CD4-positive, CD25-positive, alpha-beta regulatory T cell (primary cell): ENCODE measurements at regions not wholly inside any gene's neighbourhood (a gene's known extent, or its start where the extent isn't known, plus 50 kb on each side); places are given as distances from the start of the nearest gene placed in this dataset.
"Not testable (repeated sequence)": the region's sequence is repeated elsewhere in the genome, so short reads cannot be mapped to it uniquely, and the experiment has no call there.

ENCODE experiments used
- ATAC-seq, 2 donors: fragments of 150-1000 bp; cut with Tn5 transposase; one replicate each; pipeline ENCODE4 v1.10.0; 2021; ENCODE audit warnings: low read depth in 2 of 2, moderate number of reproducible peaks in 2 of 2, moderate library complexity in 1 of 2
- DNase-seq, 3 donors: peaks; one replicate each; pipeline versions ENCODE4 v3.0.0 to v3.0.0-alpha.2; 2012 to 2022; ENCODE audit warnings: mixed read lengths in 1 of 3
- H3K27ac ChIP-seq: one replicate; pipeline ENCODE4 v1.7.0; 2013; ENCODE audit warnings: mild to moderate bottlenecking, low read length; ENCODE audit not compliant: insufficient read depth, poor library complexity, severe bottlenecking
- H3K27me3 ChIP-seq: one replicate; pipeline ENCODE4 v1.7.0; 2013; ENCODE audit warnings: low read length; ENCODE audit not compliant: control insufficient read depth, insufficient read depth
- H3K36me3 ChIP-seq: one replicate; pipeline ENCODE4 v1.7.0; 2013; ENCODE audit warnings: mild to moderate bottlenecking, low read length, moderate library complexity; ENCODE audit not compliant: control insufficient read depth, insufficient read depth
- H3K4me1 ChIP-seq: 2 replicates; pipeline ENCODE4 v1.7.0; 2013; ENCODE audit warnings: mild to moderate bottlenecking, low read length; ENCODE audit not compliant: insufficient read depth, control insufficient read depth, poor library complexity, severe bottlenecking
- H3K4me3 ChIP-seq: one replicate; pipeline ENCODE4 v1.7.0; 2013; ENCODE audit warnings: low read depth, mild to moderate bottlenecking, low read length, moderate library complexity
- H3K9me3 ChIP-seq, 2 experiments: 1 replicate in 1 of 2; 2 replicates in 1 of 2; pipeline ENCODE4 v1.7.0; 2013; ENCODE audit warnings: low read length in 2 of 2, mild to moderate bottlenecking in 1 of 2, moderate library complexity in 1 of 2; ENCODE audit not compliant: control insufficient read depth in 2 of 2
- H3K27ac Mint-ChIP-seq, 3 donors: one replicate each; pipeline ENCODE4 v1.8.0; 2020 to 2022; ENCODE audit warnings: mild to moderate bottlenecking in 3 of 3, mixed read lengths in 3 of 3, moderate library complexity in 2 of 3
- H3K27me3 Mint-ChIP-seq: one replicate; pipeline ENCODE4 v1.8.0; 2022; ENCODE audit warnings: mild to moderate bottlenecking, mixed read lengths
- H3K36me3 Mint-ChIP-seq: one replicate; pipeline ENCODE4 v1.8.0; 2020; ENCODE audit warnings: mixed read lengths
- H3K4me1 Mint-ChIP-seq, 4 donors: one replicate each; pipeline ENCODE4 v1.8.0; 2020 to 2022; ENCODE audit warnings: mixed read lengths in 4 of 4, mild to moderate bottlenecking in 1 of 4
- H3K4me3 Mint-ChIP-seq, 4 donors: one replicate each; pipeline ENCODE4 v1.8.0; 2020 to 2022; ENCODE audit warnings: mild to moderate bottlenecking in 4 of 4, mixed read lengths in 4 of 4, moderate library complexity in 3 of 4
- H3K9me3 Mint-ChIP-seq, 7 donors: one replicate each; pipeline ENCODE4 v1.8.0; 2020 to 2022; ENCODE audit warnings: mixed read lengths in 7 of 7, mild to moderate bottlenecking in 3 of 7, moderate library complexity in 2 of 7

DNA sequence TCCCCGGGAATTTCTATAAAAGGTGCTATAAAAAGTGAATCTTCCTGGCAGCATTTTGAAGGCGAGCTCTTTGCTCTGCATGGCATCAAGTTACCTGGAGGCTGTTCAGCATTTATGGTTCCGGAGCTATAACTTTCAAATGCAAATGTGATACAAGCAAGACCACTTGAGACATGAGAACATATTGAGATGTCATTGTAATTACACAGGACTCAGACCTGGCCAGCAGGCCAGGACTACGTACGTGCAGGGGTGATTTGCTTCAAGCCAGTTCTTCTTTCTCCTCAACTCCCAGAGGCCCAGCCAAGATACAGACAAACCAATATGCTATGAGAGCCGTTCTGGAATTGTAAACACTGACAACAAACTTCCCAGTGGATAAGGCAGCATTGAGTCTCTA is 227.4 kb upstream of the FAT3 start:
- no peaks in the 10 kb centered on the region for H3K9me3 ChIP-seq
- H3K27ac ChIP-seq = no peak overlapping the region
- no peak overlapping the region for H3K4me3 ChIP-seq
- no peaks in the 10 kb centered on the region for H3K27me3 Mint-ChIP-seq
- ATAC-seq (no peak), DNase-seq (no peak)
- no peaks in the 10 kb centered on the region for H3K36me3 Mint-ChIP-seq
- no peak overlapping the region for H3K4me3 Mint-ChIP-seq
- no peaks in the 10 kb centered on the region for H3K4me1 ChIP-seq
- no peaks in the 10 kb centered on the region for H3K4me1 Mint-ChIP-seq
- H3K36me3 ChIP-seq = no peaks in the 10 kb centered on the region
- no peak overlapping the region for H3K27ac Mint-ChIP-seq
- no peaks in the 10 kb centered on the region for H3K27me3 ChIP-seq
- peaks cover 1 to 19% (median 10%) of the 10 kb centered on the region in 7 donors for H3K9me3 Mint-ChIP-seq

GRCh38 chr11:91996526-91996925 is 228.1 kb upstream of the FAT3 start:
- Mint-ChIP-seq H3K9me3 (peaks cover 1 to 15% (median 11%) of the 10 kb centered on the region in 7 donors), H3K27me3 (no peaks in the 10 kb centered on the region), H3K4me1 (no peaks in the 10 kb centered on the region), H3K36me3 (no peaks in the 10 kb centered on the region), H3K4me3 (no peak overlapping the region), H3K27ac (no peak overlapping the region)
- DNase-seq = no peak
- H3K9me3 ChIP-seq = no peaks in the 10 kb centered on the region
- no peak overlapping the region for H3K27ac ChIP-seq
- H3K4me1 ChIP-seq = no peaks in the 10 kb centered on the region
- H3K36me3 ChIP-seq = no peaks in the 10 kb centered on the region
- ATAC-seq = no peak
- no peaks in the 10 kb centered on the region for H3K27me3 ChIP-seq
- no peak overlapping the region for H3K4me3 ChIP-seq

DNA sequence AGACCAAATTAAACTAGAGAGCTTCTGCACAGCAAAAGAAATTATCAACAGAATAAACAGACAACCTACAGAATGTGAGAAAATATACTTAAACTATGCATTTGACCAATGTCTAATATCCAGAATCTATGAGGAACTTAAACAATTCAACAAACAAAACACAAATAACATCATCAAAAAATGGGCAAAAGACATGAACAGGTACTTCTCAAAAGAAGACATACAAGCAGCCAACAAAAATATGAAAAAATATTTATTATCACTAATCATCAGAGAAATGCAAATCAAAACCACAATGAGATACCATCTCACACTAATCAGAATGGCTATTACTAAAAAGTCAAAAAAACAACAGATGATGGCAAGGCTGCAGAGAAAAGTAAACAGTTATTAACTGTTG is 236.2 kb upstream of the FAT3 start:
- not testable (repeated sequence) for H3K4me1 ChIP-seq, H3K27me3 Mint-ChIP-seq, H3K9me3 ChIP-seq, H3K4me3 ChIP-seq, H3K27ac ChIP-seq, H3K27ac Mint-ChIP-seq, H3K4me3 Mint-ChIP-seq, H3K4me1 Mint-ChIP-seq, H3K36me3 ChIP-seq, H3K36me3 Mint-ChIP-seq, DNase-seq, H3K27me3 ChIP-seq, ATAC-seq
- peaks cover 6 to 24% (median 10%) of the 10 kb centered on the region in 7 donors for H3K9me3 Mint-ChIP-seq

DNA sequence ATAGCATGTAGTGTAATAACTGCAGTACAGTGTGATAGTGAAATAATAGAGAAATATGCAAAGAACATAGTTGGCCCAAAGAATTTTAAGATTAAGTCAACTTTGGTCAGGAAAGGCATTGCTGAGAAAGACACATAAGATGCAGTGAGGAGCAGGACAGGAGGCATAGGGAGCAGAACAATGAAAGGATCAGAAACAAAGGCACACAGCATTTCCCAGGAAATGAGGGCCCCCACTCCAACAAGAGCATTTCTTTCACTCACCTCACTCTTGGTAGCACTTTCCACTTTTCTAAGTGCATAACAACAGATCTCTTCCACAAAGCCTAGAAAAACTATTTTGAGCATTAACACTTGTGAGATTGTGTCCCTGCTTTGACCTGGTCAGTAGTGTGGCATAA is 238.4 kb upstream of the FAT3 start:
- no peaks in the 10 kb centered on the region for H3K27me3 Mint-ChIP-seq
- no peak overlapping the region for H3K27ac Mint-ChIP-seq
- H3K4me3 Mint-ChIP-seq = no peak overlapping the region
- H3K36me3 Mint-ChIP-seq = no peaks in the 10 kb centered on the region
- no peaks in the 10 kb centered on the region for H3K4me1 Mint-ChIP-seq
- H3K27me3 ChIP-seq = no peaks in the 10 kb centered on the region
- H3K9me3 Mint-ChIP-seq = peaks cover 1 to 29% (median 6%) of the 10 kb centered on the region in 7 donors
- H3K27ac ChIP-seq = no peak overlapping the region
- H3K36me3 ChIP-seq = no peaks in the 10 kb centered on the region
- no peaks in the 10 kb centered on the region for H3K4me1 ChIP-seq
- no peak for ATAC-seq
- no peak overlapping the region for H3K4me3 ChIP-seq
- no peaks in the 10 kb centered on the region for H3K9me3 ChIP-seq
- DNase-seq = no peak

DNA sequence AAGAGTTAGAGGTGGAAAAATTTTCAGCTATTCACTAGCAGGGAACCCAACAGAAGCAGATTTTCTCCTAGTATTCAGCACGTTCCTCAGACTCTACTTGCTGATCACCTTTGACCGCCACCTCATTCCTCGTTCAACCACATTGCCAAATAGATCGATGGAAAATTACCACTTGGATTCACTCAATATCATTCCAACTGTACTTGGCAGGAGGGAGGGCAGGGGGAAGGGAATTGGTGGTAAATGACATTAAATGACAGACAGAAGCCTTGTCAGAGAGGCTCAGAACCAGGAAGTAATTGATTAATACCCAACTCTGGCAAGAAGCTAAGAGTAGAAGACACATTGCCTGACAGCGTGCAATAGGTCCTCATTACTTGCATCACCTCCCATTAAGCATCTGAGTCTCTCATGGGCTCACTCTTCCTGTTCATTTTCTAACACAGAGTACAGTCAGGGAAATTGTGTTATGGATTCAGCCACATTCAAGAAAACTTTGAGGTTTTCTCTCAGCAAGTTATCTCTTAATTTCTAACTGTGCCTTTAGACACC is 240.5 kb upstream of the FAT3 start:
- Histone ChIP-seq H3K9me3 (no peaks in the 10 kb centered on the region), H3K27ac (no peak overlapping the region), H3K4me3 (no peak overlapping the region), H3K4me1 (no peaks in the 10 kb centered on the region), H3K27me3 (no peaks in the 10 kb centered on the region), H3K36me3 (no peaks in the 10 kb centered on the region)
- Mint-ChIP-seq H3K4me3 (no peak overlapping the region), H3K36me3 (no peaks in the 10 kb centered on the region), H3K4me1 (no peaks in the 10 kb centered on the region), H3K27ac (no peak overlapping the region), H3K27me3 (no peaks in the 10 kb centered on the region), H3K9me3 (peaks cover 0 to 29% (median 6%) of the 10 kb centered on the region in 7 donors)
- DNase-seq (no peak), ATAC-seq (no peak)

- no peak overlapping the region for H3K4me3 Mint-ChIP-seq
- peaks cover 0 to 19% (median 6%) of the 10 kb centered on the region in 7 donors for H3K9me3 Mint-ChIP-seq
- Histone ChIP-seq H3K9me3 (no peaks in the 10 kb centered on the region), H3K27ac (no peak overlapping the region), H3K4me1 (no peaks in the 10 kb centered on the region), H3K36me3 (no peaks in the 10 kb centered on the region), H3K4me3 (no peak overlapping the region), H3K27me3 (no peaks in the 10 kb centered on the region)
- no peaks in the 10 kb centered on the region for H3K4me1 Mint-ChIP-seq
- ATAC-seq = no peak
- DNase-seq = no peak
- H3K27me3 Mint-ChIP-seq = no peaks in the 10 kb centered on the region
- no peak overlapping the region for H3K27ac Mint-ChIP-seq
- no peaks in the 10 kb centered on the region for H3K36me3 Mint-ChIP-seq
Observed at GRCh38 chr11:91981995-91982394, 242.6 kb upstream of the FAT3 start.

DNA sequence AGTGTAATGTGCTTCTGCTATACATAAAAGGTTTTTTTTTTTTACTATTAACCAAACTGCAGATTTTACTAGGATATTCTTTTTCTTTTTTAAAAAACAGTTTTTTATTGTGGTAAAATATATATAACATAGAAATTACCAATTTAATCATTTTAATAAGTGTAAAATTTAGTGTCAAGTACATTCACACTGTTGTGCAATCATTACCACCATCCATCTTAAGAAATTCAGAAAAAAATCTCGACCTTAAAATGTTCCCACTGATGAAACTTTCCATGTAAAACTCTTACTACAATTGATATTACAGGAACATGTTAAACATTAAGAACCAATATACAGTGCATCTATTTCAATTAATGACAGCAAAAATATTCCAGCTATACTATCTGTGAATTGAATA is 244.8 kb upstream of the FAT3 start:
- H3K9me3 ChIP-seq = no peaks in the 10 kb centered on the region
- H3K4me3 Mint-ChIP-seq = no peak overlapping the region
- H3K4me1 Mint-ChIP-seq = no peaks in the 10 kb centered on the region
- no peaks in the 10 kb centered on the region for H3K27me3 Mint-ChIP-seq
- no peak overlapping the region for H3K27ac ChIP-seq
- H3K4me3 ChIP-seq = no peak overlapping the region
- H3K27ac Mint-ChIP-seq = no peak overlapping the region
- H3K4me1 ChIP-seq = no peaks in the 10 kb centered on the region
- no peak for ATAC-seq
- H3K9me3 Mint-ChIP-seq = peaks cover 0 to 6% (median 2%) of the 10 kb centered on the region in 7 donors
- H3K36me3 ChIP-seq = no peaks in the 10 kb centered on the region
- H3K27me3 ChIP-seq = no peaks in the 10 kb centered on the region
- DNase-seq = no peak
- H3K36me3 Mint-ChIP-seq = no peaks in the 10 kb centered on the region

DNA sequence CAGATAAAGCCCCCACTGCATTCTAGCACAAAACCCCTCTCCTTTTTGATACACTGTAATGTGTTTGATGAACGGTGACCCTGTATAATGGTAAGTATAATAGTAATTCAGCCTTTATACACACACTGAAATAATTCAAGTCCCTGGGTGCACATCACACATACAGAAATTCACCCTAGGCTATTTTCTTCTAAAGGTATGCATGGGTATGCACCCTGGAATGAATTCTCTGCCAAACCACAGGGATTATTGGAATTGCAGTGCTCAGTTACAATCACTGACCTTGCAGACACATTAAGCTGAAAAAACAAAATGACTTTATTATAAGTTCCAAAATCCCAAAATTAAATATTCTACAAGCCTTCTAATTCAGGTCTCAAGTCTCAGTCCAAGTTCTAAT is 245.9 kb upstream of the FAT3 start:
- Mint-ChIP-seq H3K27ac (no peak overlapping the region), H3K4me1 (no peaks in the 10 kb centered on the region), H3K4me3 (no peak overlapping the region), H3K36me3 (no peaks in the 10 kb centered on the region), H3K9me3 (peaks cover 0 to 6% (median 2%) of the 10 kb centered on the region in 7 donors), H3K27me3 (no peaks in the 10 kb centered on the region)
- H3K27ac ChIP-seq = no peak overlapping the region
- H3K27me3 ChIP-seq = no peaks in the 10 kb centered on the region
- ATAC-seq = no peak
- H3K4me3 ChIP-seq = no peak overlapping the region
- H3K36me3 ChIP-seq = no peaks in the 10 kb centered on the region
- DNase-seq = no peak
- H3K4me1 ChIP-seq = no peaks in the 10 kb centered on the region
- no peaks in the 10 kb centered on the region for H3K9me3 ChIP-seq
